HEK293T (cell line): ENCODE measurements at regions not wholly inside any gene's neighbourhood (a gene's known extent, or its start where the extent isn't known, plus 50 kb on each side); places are given as distances from the start of the nearest gene placed in this dataset.

Experiments used
- CTCF ChIA-PET: fragments of 350-600 bp; formaldehyde crosslinking; extraction: SDS; loops from one replicate; lab custom pipeline; 2021; ENCODE audit warnings: antibody characterized with exemption, inconsistent platforms; lab: Yijun Ruan, JAX
- POLR2A ChIA-PET: fragments of 350-600 bp; formaldehyde crosslinking; extraction: SDS; loops from one replicate; lab custom pipeline; 2020; ENCODE audit warnings: antibody characterized with exemption, inconsistent platforms; lab: Yijun Ruan, JAX
- DNase-seq: peaks from one replicate; pipeline ENCODE4 v3.0.0; 2012; ENCODE audit warnings: mixed read lengths; ENCODE audit errors: extremely low spot score
- ARNT ChIP-seq: fragments of 450-650 bp; IDR thresholded peaks from 2 replicates; pipeline ENCODE4 v1.6.1; 2017; ENCODE audit warnings: mild to moderate bottlenecking
- BHLHE40 ChIP-seq: fragments of 450-650 bp; IDR thresholded peaks from 2 replicates; pipeline ENCODE4 v1.6.1; 2016; ENCODE audit warnings: mild to moderate bottlenecking, moderate library complexity, borderline replicate concordance
- CTBP1 ChIP-seq: fragments of 450-650 bp; IDR thresholded peaks from 2 replicates; pipeline ENCODE4 v1.6.1; 2016; ENCODE audit warnings: borderline replicate concordance
- ELF4 ChIP-seq: fragments of 450-650 bp; IDR thresholded peaks from 2 replicates; pipeline ENCODE4 v1.6.1; 2017; ENCODE audit warnings: antibody characterized with exemption
- FOXA1 ChIP-seq: fragments of 450-650 bp; IDR thresholded peaks from 2 replicates; pipeline ENCODE4 v1.6.1; 2016; ENCODE audit warnings: mild to moderate bottlenecking
- FOXK2 ChIP-seq: fragments of 450-650 bp; IDR thresholded peaks from 2 replicates; pipeline ENCODE4 v1.6.1; 2016; ENCODE audit warnings: mild to moderate bottlenecking
- FOXM1 ChIP-seq: fragments of 450-650 bp; IDR thresholded peaks from 2 replicates; pipeline ENCODE4 v1.6.1; 2017; ENCODE audit warnings: mild to moderate bottlenecking, borderline replicate concordance
- HDGF ChIP-seq: fragments of 450-650 bp; IDR thresholded peaks from 2 replicates; pipeline ENCODE4 v1.6.1; 2017; ENCODE audit warnings: antibody characterized with exemption, borderline replicate concordance
- L3MBTL2 ChIP-seq: fragments of 450-650 bp; conservative IDR thresholded peaks from 2 replicates; pipeline ENCODE4 v1.6.1; 2016; ENCODE audit warnings: mild to moderate bottlenecking
- LEF1 ChIP-seq: fragments of 450-650 bp; IDR thresholded peaks from 2 replicates; pipeline ENCODE4 v1.6.1; 2017; ENCODE audit warnings: mild to moderate bottlenecking, borderline replicate concordance
- NFRKB ChIP-seq: fragments of 450-650 bp; IDR thresholded peaks from 2 replicates; pipeline ENCODE4 v1.6.1; 2016; ENCODE audit warnings: mild to moderate bottlenecking, moderate library complexity
- SP1 ChIP-seq: fragments of 450-650 bp; IDR thresholded peaks from 2 replicates; pipeline ENCODE4 v1.6.1; 2017
- SUZ12 ChIP-seq: fragments of 450-650 bp; IDR thresholded peaks from 2 replicates; pipeline ENCODE4 v1.6.1; 2016; ENCODE audit warnings: mild to moderate bottlenecking
- TARDBP ChIP-seq: fragments of 450-650 bp; IDR thresholded peaks from 2 replicates; pipeline ENCODE4 v1.6.1; 2016
- ZNF384 ChIP-seq: fragments of 450-650 bp; IDR thresholded peaks from 2 replicates; pipeline ENCODE4 v1.6.1; 2016
- TF ChIP-seq, protein P1 (sequence below): fragments of 450-650 bp; IDR thresholded peaks from 2 replicates; pipeline ENCODE4 v1.6.1; 2016

DNA sequence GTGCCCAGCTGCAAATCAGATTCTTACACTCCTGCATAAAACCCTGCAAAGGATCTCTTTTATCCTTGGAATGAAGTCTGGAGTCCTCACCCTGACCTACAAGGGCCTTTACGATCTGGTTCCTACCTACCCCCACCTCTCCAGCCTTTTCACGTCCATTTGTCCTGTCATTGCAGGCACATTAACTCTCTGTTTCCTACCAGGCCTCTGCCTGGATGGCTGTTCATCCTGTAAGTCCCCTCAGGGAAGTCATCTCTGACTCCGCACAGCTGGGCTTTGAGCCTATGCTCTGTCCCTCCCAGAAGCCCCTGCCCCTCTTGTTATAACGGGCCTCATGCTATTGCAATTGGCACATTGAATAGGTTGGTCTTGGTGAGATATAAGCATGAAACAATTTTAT, 96.8 kb upstream of the USP24 start:
- no peak for TF ChIP-seq HDGF
- TF ChIP-seq L3MBTL2 = no peak
- TF ChIP-seq, protein P1, sequence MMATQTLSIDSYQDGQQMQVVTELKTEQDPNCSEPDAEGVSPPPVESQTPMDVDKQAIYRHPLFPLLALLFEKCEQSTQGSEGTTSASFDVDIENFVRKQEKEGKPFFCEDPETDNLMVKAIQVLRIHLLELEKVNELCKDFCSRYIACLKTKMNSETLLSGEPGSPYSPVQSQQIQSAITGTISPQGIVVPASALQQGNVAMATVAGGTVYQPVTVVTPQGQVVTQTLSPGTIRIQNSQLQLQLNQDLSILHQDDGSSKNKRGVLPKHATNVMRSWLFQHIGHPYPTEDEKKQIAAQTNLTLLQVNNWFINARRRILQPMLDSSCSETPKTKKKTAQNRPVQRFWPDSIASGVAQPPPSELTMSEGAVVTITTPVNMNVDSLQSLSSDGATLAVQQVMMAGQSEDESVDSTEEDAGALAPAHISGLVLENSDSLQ = no peak
- no peak for TF ChIP-seq TARDBP
- no peak for TF ChIP-seq LEF1
- no peak for TF ChIP-seq ZNF384
- TF ChIP-seq ELF4 = no peak
- no peak for TF ChIP-seq FOXK2
- TF ChIP-seq ARNT = no peak
- TF ChIP-seq SP1 = no peak
- TF ChIP-seq FOXM1 = no peak
- TF ChIP-seq SUZ12 = no peak
- no peak for TF ChIP-seq CTBP1
- no peak for TF ChIP-seq NFRKB
- TF ChIP-seq FOXA1 = no peak
- TF ChIP-seq BHLHE40 = no peak
- ChIA-PET POLR2A (no interaction called here), CTCF (no interaction called here)
- DNase-seq = no peak

DNA sequence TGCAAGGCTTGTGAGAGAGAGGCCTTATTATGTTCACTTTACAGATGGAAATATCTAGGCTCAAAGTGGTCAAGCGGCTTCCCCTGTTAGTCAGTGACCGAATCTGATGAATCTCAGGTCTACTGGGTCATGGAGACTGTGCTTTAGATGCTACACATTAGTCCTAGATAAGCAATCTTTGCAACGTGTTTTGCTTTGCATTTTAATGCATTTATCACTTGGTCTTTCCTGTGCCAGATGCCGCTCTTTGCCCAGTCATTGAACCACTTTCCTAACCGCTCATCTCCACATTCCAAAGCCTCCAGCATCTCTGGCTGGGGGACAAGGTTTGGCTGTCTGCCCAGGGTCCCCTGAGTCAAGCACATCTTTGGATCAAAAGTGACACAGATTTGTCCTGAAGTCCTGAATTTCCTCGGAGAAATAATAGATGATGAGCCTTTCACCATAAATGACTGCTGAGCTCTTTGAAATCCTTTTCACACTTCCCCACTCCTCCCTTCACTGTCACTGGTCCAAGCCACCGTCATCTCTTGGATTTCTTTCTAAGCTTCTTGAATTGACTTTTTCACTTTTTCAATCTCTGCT, 96.0 kb upstream of the USP24 start:
- CTCF ChIA-PET = no interaction called here

DNA sequence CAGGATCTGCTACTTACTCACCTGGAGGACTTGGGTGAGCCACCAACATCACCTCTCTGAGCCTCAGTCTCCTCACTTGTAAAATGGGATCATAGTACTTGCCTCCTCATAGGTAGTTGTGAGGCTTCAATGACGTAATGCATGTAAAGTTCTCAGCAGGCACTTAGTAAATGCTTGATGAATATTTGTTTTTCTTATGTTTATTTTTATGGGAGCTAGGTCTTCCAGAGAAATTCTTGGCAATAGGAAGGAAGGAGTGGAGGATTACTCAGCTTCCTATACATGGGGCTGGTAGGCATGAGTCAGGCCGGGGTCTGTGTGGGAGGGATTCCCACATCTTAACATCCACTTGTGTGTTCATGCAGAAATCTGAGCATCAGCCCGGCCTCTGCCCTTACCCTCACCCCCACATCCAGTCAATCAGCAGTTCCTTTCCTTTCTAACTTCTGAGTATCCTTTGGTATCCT, 95.4 kb upstream of the USP24 start:
- TF ChIP-seq NFRKB (no peak), ARNT (no peak), SP1 (no peak), ELF4 (no peak), ZNF384 (no peak), HDGF (no peak), CTBP1 (no peak), LEF1 (no peak), FOXA1 (no peak), TARDBP (no peak), L3MBTL2 (no peak), FOXM1 (no peak), SUZ12 (no peak), BHLHE40 (no peak), FOXK2 (no peak)
- TF ChIP-seq, protein P1 = no peak
- DNase-seq = no peak
- POLR2A ChIA-PET = no interaction called here
- CTCF ChIA-PET = no interaction called here

More for the DNA sequence above, 96.0 kb upstream of the USP24 start:
- TF ChIP-seq SP1 (no peak), FOXA1 (no peak), HDGF (no peak), BHLHE40 (no peak), FOXK2 (no peak), ELF4 (no peak)
- no peak for DNase-seq
- POLR2A ChIA-PET = no interaction called here

DNA sequence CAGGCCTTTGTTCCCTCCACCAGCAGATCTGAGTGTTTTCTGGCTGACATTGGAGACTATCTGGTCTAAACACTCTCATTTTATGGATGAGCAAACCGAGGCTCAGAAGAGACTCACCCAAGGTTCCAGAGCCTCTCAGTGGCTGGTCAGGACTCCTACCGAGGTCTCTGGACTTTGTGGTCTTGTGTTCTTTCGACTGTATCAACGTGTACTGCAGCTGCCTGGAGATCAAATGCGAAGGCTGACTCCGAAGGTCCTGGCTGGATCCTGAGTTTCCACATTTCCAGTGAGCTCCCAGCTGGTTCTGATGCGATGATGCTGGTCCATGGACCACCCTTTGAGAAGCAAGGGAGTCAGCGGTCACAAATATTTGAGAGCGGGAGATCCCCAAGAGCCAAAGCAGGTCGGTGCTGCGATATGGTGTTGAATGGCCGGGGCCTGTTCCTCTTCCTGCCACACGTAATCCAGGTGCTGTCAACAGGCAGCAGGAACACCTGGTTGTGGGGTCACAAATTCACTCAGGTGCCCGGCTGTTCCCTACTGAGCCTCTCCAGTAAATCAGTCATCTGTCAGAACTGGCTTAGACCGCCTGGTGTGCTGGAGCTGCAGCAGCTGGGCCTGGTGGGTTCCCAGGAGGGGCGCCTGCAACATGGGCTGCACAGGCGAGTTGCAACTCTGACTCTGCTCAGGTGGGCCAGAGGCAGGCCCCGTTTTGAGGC, 94.8 kb upstream of the USP24 start:
- POLR2A ChIA-PET = no interaction called here

DNA sequence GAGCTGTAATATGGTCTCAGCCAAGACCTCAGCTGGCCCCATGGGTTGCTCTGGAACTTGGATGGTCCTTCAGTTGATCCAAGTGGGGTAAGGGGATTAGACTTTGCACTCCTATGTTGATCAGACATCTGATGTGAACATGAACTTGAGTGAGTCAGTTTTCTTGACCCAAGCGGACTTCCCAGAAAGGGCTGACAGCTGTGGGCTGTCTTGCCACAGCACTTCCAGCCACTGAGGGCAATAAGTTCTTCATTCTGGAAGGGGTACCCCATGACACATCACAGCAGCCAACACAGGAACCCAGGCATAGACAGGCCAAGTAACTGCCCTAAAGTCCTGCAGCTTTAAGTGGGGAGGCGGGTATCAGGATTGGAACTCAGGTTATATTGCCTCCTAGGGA, 93.9 kb upstream of the USP24 start:
- CTCF ChIA-PET = interaction anchor here (1.1 kb wide), 2 partner anchors 9 to 67 kb away, joined by 3 read pairs; no protein-coding TSS in a partner anchor
- no peak for DNase-seq

More for the DNA sequence above, 94.8 kb upstream of the USP24 start:
- TF ChIP-seq NFRKB (no peak), L3MBTL2 (no peak), HDGF (no peak), FOXK2 (no peak), ARNT (no peak), SUZ12 (no peak)
- TF ChIP-seq, protein P1 = no peak
- CTCF ChIA-PET = interaction anchor here (1.1 kb wide), 2 partner anchors 9 to 66 kb away, joined by 3 read pairs; no protein-coding TSS in a partner anchor
- no peak for DNase-seq

DNA sequence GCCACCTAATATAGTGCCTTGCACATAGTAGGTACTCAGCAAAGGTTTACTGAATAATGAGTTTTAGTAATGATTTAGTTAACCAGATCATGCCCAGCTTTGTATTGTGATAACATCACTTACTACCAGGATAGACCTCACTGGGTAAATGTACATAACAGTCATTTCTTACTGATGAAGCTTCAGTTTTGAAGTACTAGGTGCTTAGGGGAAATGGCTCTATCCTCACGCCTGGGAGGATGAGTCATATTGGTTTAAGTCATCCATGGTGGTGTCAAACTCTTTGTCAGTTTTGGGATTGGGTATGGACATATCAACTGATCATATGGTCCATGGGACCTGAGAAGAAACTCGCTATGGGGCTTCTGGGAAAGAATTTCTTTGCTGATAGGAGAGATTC, 90.6 kb upstream of the USP24 start:
- DNase-seq = no peak
- TF ChIP-seq BHLHE40 = no peak
- no peak for TF ChIP-seq SUZ12
- no peak for TF ChIP-seq FOXK2
- no peak for TF ChIP-seq FOXM1
- POLR2A ChIA-PET = no interaction called here
- CTCF ChIA-PET = interaction anchor here (0.6 kb wide), 1 partner anchor 1358 kb away, joined by 4 read pairs; no protein-coding TSS in a partner anchor

More for the DNA sequence above, 93.9 kb upstream of the USP24 start:
- TF ChIP-seq TARDBP = no peak
- TF ChIP-seq FOXM1 = no peak
- POLR2A ChIA-PET = no interaction called here
